H1 (cell line): ENCODE measurements at regions not wholly inside any gene's neighbourhood (a gene's known extent, or its start where the extent isn't known, plus 50 kb on each side); places are given as distances from the start of the nearest gene placed in this dataset.

Experiments
- CTCF ChIA-PET: fragments of 300-600 bp; sonication (Branson Sonifier 250); formaldehyde crosslinking; loops from one replicate; lab custom pipeline; 2021; ENCODE audit not compliant: partially characterized antibody; lab: Charles Lee
- POLR2A ChIA-PET: fragments of 300-600 bp; sonication (Branson Sonifier 250); formaldehyde crosslinking; loops from one replicate; lab custom pipeline; 2021; ENCODE audit warnings: inconsistent platforms; ENCODE audit not compliant: partially characterized antibody; lab: Charles Lee
- DNase-seq, 2 experiments: peaks; one replicate each; pipeline versions ENCODE4 v3.0.0 to v3.0.0-alpha.2; 2010 to 2022; ENCODE audit warnings: low spot score in 2 of 2, low read depth in 1 of 2, mixed read lengths in 1 of 2
- FAIRE-seq: peaks from 2 replicates; lab custom pipeline; 2011; peaks lifted over from hg19 to GRCh38; lab: Jason Lieb, UNC
- H2AFZ ChIP-seq: 2 replicates; pipeline ENCODE4 v1.8.1; 2012; ENCODE audit warnings: low read length, inconsistent platforms
- H2AK5ac ChIP-seq: 2 replicates; pipeline ENCODE4 v1.6.1; 2013; ENCODE audit warnings: low read depth, low read length
- H2BK120ac ChIP-seq: replicated peaks from 2 replicates; pipeline ENCODE3; 2013; ENCODE audit warnings: low read depth, low read length, inconsistent platforms
- H2BK12ac ChIP-seq: 2 replicates; pipeline ENCODE4 v1.6.1; 2013; ENCODE audit warnings: low read depth, low read length
- H2BK15ac ChIP-seq: 2 replicates; pipeline ENCODE4 v1.6.1; 2013; ENCODE audit warnings: low read length
- H2BK20ac ChIP-seq: 2 replicates; pipeline ENCODE4 v1.6.1; 2013; ENCODE audit warnings: low read length
- H2BK5ac ChIP-seq: 2 replicates; pipeline ENCODE4 v1.6.1; 2013; ENCODE audit warnings: low read depth, low read length
- H3K14ac ChIP-seq: 2 replicates; pipeline ENCODE4 v1.6.1; 2013; ENCODE audit warnings: inconsistent platforms; ENCODE audit not compliant: insufficient read length
- H3K18ac ChIP-seq: 2 replicates; pipeline ENCODE4 v1.6.1; 2013; ENCODE audit warnings: low read length; ENCODE audit errors: extremely low read depth
- H3K23ac ChIP-seq: 2 replicates; pipeline ENCODE4 v1.6.1; 2013; ENCODE audit warnings: inconsistent platforms; ENCODE audit not compliant: insufficient read length
- H3K23me2 ChIP-seq: 2 replicates; pipeline ENCODE4 v1.6.1; 2013; ENCODE audit warnings: low read depth, low read length
- H3K27ac ChIP-seq: 2 replicates; pipeline ENCODE4 v1.6.1; 2011; ENCODE audit warnings: low read depth, low read length, inconsistent platforms
- H3K27me3 ChIP-seq, 4 experiments: replicated peaks in 1 of 4; 1 replicate in 1 of 4; 2 replicates in 3 of 4; pipeline versions ENCODE4 v1.6.1 to v1.8.1; 2011 to 2013; ENCODE audit warnings: low read length in 3 of 4, mild to moderate bottlenecking in 3 of 4, inconsistent platforms in 2 of 4, mixed read lengths in 2 of 4, moderate library complexity in 1 of 4; ENCODE audit not compliant: control insufficient read depth in 3 of 4, insufficient read depth in 3 of 4; ENCODE audit errors: extremely low read depth in 1 of 4
- H3K36me3 ChIP-seq, 4 experiments: 2 replicates each; pipeline versions ENCODE4 v1.6.1 to v1.8.1; 2011 to 2013; ENCODE audit warnings: mild to moderate bottlenecking in 4 of 4, low read length in 3 of 4, moderate library complexity in 2 of 4, control low read depth in 1 of 4, inconsistent platforms in 1 of 4; ENCODE audit not compliant: insufficient read depth in 4 of 4, control insufficient read depth in 2 of 4
- H3K4ac ChIP-seq: replicated peaks from 2 replicates; pipeline ENCODE3; 2013; ENCODE audit warnings: low read length, low read depth, mixed read lengths, inconsistent platforms; ENCODE audit not compliant: insufficient read length
- H3K4me1 ChIP-seq, 4 experiments: replicated peaks in 1 of 4; 1 replicate in 1 of 4; 2 replicates in 3 of 4; pipeline versions ENCODE4 v1.6.1 to v1.8.1; 2011 to 2013; ENCODE audit warnings: low read length in 3 of 4, inconsistent platforms in 2 of 4, mixed read lengths in 1 of 4; ENCODE audit not compliant: insufficient read depth in 4 of 4, control insufficient read depth in 3 of 4
- H3K4me2 ChIP-seq, 2 experiments: 2 replicates each; pipeline versions ENCODE4 v1.6.1 to v1.8.1; 2011 to 2013; ENCODE audit warnings: low read depth in 2 of 2, low read length in 2 of 2, control low read depth in 1 of 2, inconsistent platforms in 1 of 2, mild to moderate bottlenecking in 1 of 2; ENCODE audit not compliant: insufficient read depth in 1 of 2
- H3K4me3 ChIP-seq, 4 experiments: fragments of 200-600, 300-600 bp in 1 of 4; sonication (generic), shearing (Covaris generic), sonication (Bioruptor Twin) in 1 of 4; 2 replicates each; pipeline versions ENCODE4 v1.5.1 to v1.8.1; 2011 to 2016; ENCODE audit warnings: low read length in 4 of 4, low read depth in 3 of 4, control low read depth in 2 of 4, inconsistent platforms in 2 of 4, mild to moderate bottlenecking in 2 of 4, mixed read lengths in 1 of 4, moderate library complexity in 1 of 4; ENCODE audit not compliant: insufficient read depth in 2 of 4; ENCODE audit errors: extremely low read depth in 1 of 4
- H3K56ac ChIP-seq: replicated peaks from 2 replicates; pipeline ENCODE3; 2013; ENCODE audit warnings: low read depth, mild to moderate bottlenecking, mixed read lengths, low read length, inconsistent platforms; ENCODE audit not compliant: insufficient read length
- H3K79me1 ChIP-seq: 2 replicates; pipeline ENCODE4 v1.6.1; 2013; ENCODE audit warnings: low read depth, low read length, control low read depth
- H3K79me2 ChIP-seq, 2 experiments: 2 replicates each; pipeline versions ENCODE4 v1.6.1 to v1.8.1; 2012 to 2013; ENCODE audit warnings: low read length in 2 of 2, mild to moderate bottlenecking in 2 of 2, inconsistent platforms in 1 of 2; ENCODE audit not compliant: insufficient read depth in 2 of 2, control insufficient read depth in 1 of 2
- H3K9ac ChIP-seq, 4 experiments: replicated peaks in 1 of 4; 1 replicate in 1 of 4; 2 replicates in 3 of 4; pipeline versions ENCODE4 v1.6.1 to v1.8.1; 2011 to 2013; ENCODE audit warnings: low read depth in 3 of 4, low read length in 3 of 4, control low read depth in 2 of 4, mild to moderate bottlenecking in 2 of 4, moderate library complexity in 2 of 4, inconsistent platforms in 1 of 4; ENCODE audit errors: extremely low read depth in 1 of 4
- H3K9me3 ChIP-seq, 2 experiments: 2 replicates each; pipeline versions ENCODE4 v1.6.1 to v1.8.1; 2012 to 2013; ENCODE audit warnings: mild to moderate bottlenecking in 2 of 2, moderate library complexity in 2 of 2, control low read depth in 1 of 2, inconsistent platforms in 1 of 2, low read depth in 1 of 2, low read length in 1 of 2, mixed read lengths in 1 of 2; ENCODE audit not compliant: insufficient read depth in 2 of 2
- H4K20me1 ChIP-seq, 2 experiments: replicated peaks in 1 of 2; 2 replicates each; pipeline versions ENCODE3 to v1.8.1; 2011 to 2013; ENCODE audit warnings: inconsistent platforms in 2 of 2, low read length in 2 of 2, mild to moderate bottlenecking in 1 of 2; ENCODE audit not compliant: insufficient read depth in 2 of 2, control insufficient read depth in 1 of 2
- H4K5ac ChIP-seq: 2 replicates; pipeline ENCODE4 v1.6.1; 2013; ENCODE audit warnings: low read length, low read depth, mixed read lengths, inconsistent platforms; ENCODE audit not compliant: insufficient read length
- H4K8ac ChIP-seq: 2 replicates; pipeline ENCODE4 v1.8.0; 2013; ENCODE audit warnings: mild to moderate bottlenecking, moderate library complexity, low read length, inconsistent platforms; ENCODE audit not compliant: insufficient read depth; ENCODE audit errors: extremely low read depth
- H4K91ac ChIP-seq: replicated peaks from 2 replicates; pipeline ENCODE3; 2013; ENCODE audit warnings: low read length, mixed read lengths, inconsistent platforms; ENCODE audit not compliant: insufficient read length
- ATF2 ChIP-seq: IDR thresholded peaks from 2 replicates; pipeline ENCODE4 v1.6.1; 2012; ENCODE audit warnings: low read length, inconsistent platforms
- CEBPB ChIP-seq: IDR thresholded peaks from 2 replicates; pipeline ENCODE4 v1.6.1; 2012; ENCODE audit warnings: low read depth, low read length
- CHD1 ChIP-seq: IDR thresholded peaks from 2 replicates; pipeline ENCODE4 v1.6.1; 2012; ENCODE audit warnings: low read depth, low read length, improper control_type of control experiment
- EGR1 ChIP-seq: IDR thresholded peaks from 2 replicates; pipeline ENCODE4 v1.6.1; 2011; ENCODE audit warnings: low read depth, low read length, borderline replicate concordance
- SP1 ChIP-seq: IDR thresholded peaks from 2 replicates; pipeline ENCODE4 v1.6.1; 2011; ENCODE audit warnings: low read depth, low read length
- ZNF274 ChIP-seq: IDR thresholded peaks from 2 replicates; pipeline ENCODE4 v1.7.0; 2012; ENCODE audit warnings: low read length, borderline replicate concordance; ENCODE audit errors: extremely low read depth
- WGBS, 2 experiments: shearing (Covaris generic) in 1 of 2; methylation state at CpG; one replicate each; pipeline versions ENCODE4 v1.1.6 to v1.1.7; 2013 to 2015; ENCODE audit warnings: low lambda C conversion rate in 2 of 2, mixed read lengths in 2 of 2, inconsistent platforms in 1 of 2, low coverage in 1 of 2, missing lambda C conversion rate in 1 of 2; ENCODE audit not compliant: insufficient replicate concordance in 2 of 2, insufficient coverage in 1 of 2, insufficient read length in 1 of 2; ENCODE audit errors: extremely low coverage in 1 of 2, missing lambda C conversion rate in 1 of 2; 5-methylcytosine and 5-hydroxymethylcytosine counted together

DNA sequence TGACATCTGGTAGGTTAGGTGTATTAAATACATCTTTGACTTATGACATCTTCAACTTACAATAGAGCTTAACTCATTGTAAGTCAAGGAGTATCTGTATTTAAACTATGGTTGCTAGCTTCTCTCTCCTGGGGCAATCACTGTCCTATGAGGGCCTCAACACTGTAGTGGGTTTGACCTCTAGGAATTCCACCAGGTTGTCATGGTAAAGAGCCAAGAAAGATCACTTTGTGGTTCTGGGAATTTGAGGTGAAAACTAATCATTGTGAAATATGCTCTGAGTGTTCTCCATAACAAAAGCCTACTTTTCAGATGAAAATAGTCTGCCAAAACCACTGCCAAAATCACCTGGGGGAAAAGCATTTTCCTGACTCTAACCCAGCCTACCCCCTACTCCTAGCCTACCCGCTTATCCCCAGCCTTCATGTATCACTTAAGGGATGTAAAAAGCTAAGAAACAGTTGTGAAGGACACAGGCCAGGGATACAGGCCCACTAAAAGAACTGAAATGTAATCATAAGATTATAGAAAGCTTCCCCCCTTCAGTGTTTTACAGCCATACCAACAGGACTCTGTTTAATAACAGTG lies 723.8 kb downstream of the MECOM start:
- no peaks in the 10 kb centered on the region for H3K23me2 ChIP-seq
- 40% methylated on average over 1 of the region's 1 CpG; no CpG with 5 or more reads in 1 of the 2 experiments for WGBS, 2 experiments
- H3K79me2 ChIP-seq: no peaks in the 10 kb centered on the region
- no peak overlapping the region for H2BK20ac ChIP-seq
- H2AFZ ChIP-seq: no peak overlapping the region
- H3K18ac ChIP-seq: no peak overlapping the region
- no peak overlapping the region for H4K91ac ChIP-seq
- H3K4ac ChIP-seq: no peak overlapping the region
- H3K9ac ChIP-seq: no peak overlapping the region
- H3K14ac ChIP-seq: no peak overlapping the region
- H2BK12ac ChIP-seq: no peak overlapping the region
- POLR2A ChIA-PET: interaction anchor here (1.1 kb wide), 1 partner anchor 8 kb away, joined by 3 read pairs; no protein-coding TSS in a partner anchor
- H2BK120ac ChIP-seq: no peak overlapping the region
- H3K36me3 ChIP-seq: no peaks in the 10 kb centered on the region
- H3K56ac ChIP-seq: no peak overlapping the region
- no peak overlapping the region for H2BK5ac ChIP-seq
- no peaks in the 10 kb centered on the region for H3K79me1 ChIP-seq
- no peak overlapping the region for H3K4me3 ChIP-seq
- no peak overlapping the region for H3K27ac ChIP-seq
- no peaks in the 10 kb centered on the region for H3K27me3 ChIP-seq
- H2AK5ac ChIP-seq: no peak overlapping the region
- H4K5ac ChIP-seq: no peak overlapping the region
- DNase-seq (no peak), FAIRE-seq (peak; percentile 75)
- peaks cover 0 to 5% of the 10 kb centered on the region in 2 experiments; a peak in 1 of 4 replicates for H3K9me3 ChIP-seq
- H4K20me1 ChIP-seq: no peaks in the 10 kb centered on the region
- H3K4me1 ChIP-seq: peaks cover 0 to 7% (median 2%) of the 10 kb centered on the region in 4 experiments; a peak in 3 of 7 replicates
- no peak overlapping the region for H4K8ac ChIP-seq
- H3K4me2 ChIP-seq: no peak overlapping the region
- no peak overlapping the region for H3K23ac ChIP-seq
- CTCF ChIA-PET: interaction anchor here (0.6 to 2.1 kb wide), 5 partner anchors 9 to 589 kb away, joined by 3 to 6 read pairs (median 3); no protein-coding TSS in a partner anchor
- H2BK15ac ChIP-seq: no peak overlapping the region
- no peak for TF ChIP-seq ZNF274
- no peak for TF ChIP-seq CHD1
- TF ChIP-seq EGR1: no peak
- TF ChIP-seq CEBPB: 0 out of 2 replicates have a peak, but pooled peaks have one; percentile 16
- no peak for TF ChIP-seq ATF2
- TF ChIP-seq SP1: no peak
